ENCODE measurements at regions not wholly inside any gene's neighbourhood (a gene's known extent, or its start where the extent isn't known, plus 50 kb on each side); places are given as distances from the start of the nearest gene placed in this dataset.

DNA sequence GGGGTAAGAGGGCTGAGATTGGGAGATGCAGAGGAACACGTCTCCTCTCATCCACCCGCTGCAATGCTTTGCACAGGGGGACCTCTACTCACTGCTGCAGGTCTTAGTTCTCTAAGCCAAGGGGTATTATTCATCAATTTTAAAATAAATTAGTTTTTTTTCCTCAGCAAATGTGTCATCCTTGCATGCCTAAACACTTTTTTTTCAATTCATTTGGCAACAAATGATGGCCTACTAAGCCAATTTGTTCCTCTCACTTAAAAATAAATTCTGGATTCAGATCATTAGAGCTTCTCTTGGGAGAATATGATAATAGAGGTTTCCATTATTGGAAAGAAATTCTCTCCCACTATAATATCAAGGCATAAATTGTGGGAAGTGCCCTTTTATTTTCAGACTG is 338.3 kb downstream of the IRX1 start:
- Histone ChIP-seq H3K9me3 (ENCODE audit: control insufficient read depth, low read length) (no peaks in the 10 kb centered on the region), H3K27me3 (ENCODE audit: control insufficient read depth, insufficient read depth, low read length, poor library complexity, severe bottlenecking) (no peaks in the 10 kb centered on the region), H3K27ac (ENCODE audit: low read depth, low read length) (no peak overlapping the region), H3K36me3 (ENCODE audit: control insufficient read depth, insufficient read depth, low read length) (no peaks in the 10 kb centered on the region), H3K9ac (ENCODE audit: extremely low read depth, low read length, poor library complexity, severe bottlenecking) (no peak overlapping the region), H3K4me3 (ENCODE audit: low read length) (no peak overlapping the region), H3K4me1 (ENCODE audit: control insufficient read depth, insufficient read depth, low read length) (no peaks in the 10 kb centered on the region)
- no peaks in the 10 kb centered on the region for H3K27me3 Mint-ChIP-seq (ENCODE audit: insufficient read depth)
- H3K4me1 Mint-ChIP-seq = no peaks in the 10 kb centered on the region
- H3K36me3 Mint-ChIP-seq (ENCODE audit: low read depth) = no peaks in the 10 kb centered on the region
- H3K4me3 Mint-ChIP-seq = no peak overlapping the region
- 83% methylated on average over 2 of the region's 2 CpGs; no CpG with 5 or more reads in 1 of the 2 experiments for WGBS, 2 experiments (ENCODE audit: insufficient coverage in 1 of 2, insufficient read length in 1 of 2)
- no peak overlapping the region for H3K27ac Mint-ChIP-seq
- TF ChIP-seq, protein P1, sequence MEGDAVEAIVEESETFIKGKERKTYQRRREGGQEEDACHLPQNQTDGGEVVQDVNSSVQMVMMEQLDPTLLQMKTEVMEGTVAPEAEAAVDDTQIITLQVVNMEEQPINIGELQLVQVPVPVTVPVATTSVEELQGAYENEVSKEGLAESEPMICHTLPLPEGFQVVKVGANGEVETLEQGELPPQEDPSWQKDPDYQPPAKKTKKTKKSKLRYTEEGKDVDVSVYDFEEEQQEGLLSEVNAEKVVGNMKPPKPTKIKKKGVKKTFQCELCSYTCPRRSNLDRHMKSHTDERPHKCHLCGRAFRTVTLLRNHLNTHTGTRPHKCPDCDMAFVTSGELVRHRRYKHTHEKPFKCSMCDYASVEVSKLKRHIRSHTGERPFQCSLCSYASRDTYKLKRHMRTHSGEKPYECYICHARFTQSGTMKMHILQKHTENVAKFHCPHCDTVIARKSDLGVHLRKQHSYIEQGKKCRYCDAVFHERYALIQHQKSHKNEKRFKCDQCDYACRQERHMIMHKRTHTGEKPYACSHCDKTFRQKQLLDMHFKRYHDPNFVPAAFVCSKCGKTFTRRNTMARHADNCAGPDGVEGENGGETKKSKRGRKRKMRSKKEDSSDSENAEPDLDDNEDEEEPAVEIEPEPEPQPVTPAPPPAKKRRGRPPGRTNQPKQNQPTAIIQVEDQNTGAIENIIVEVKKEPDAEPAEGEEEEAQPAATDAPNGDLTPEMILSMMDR (conservative IDR thresholded peaks at IDR 0.05) = no peak
- DNase-seq = no peak
- peaks cover 2% of the 10 kb centered on the region for H3K9me3 Mint-ChIP-seq

DNA sequence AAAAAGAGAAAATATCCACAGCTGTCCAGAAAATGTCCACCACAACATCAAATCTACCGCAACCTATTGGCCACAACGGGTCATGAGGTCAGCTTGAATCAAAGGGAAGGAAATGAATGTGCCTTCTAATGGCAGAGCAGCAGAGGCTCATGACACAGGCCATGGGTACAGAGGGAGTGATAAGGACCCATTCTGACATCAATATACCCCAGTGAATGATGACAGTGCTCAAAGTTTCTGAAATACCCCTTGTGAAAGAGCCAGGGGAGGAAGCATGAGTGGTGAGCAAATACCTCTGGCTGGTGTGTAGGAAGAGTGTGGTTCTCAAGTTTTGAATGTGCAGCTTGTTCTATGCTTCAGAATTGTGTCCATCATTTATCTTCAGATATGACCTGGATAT is 348.2 kb downstream of the IRX1 start:
- H3K9ac ChIP-seq (ENCODE audit: extremely low read depth, low read length, poor library complexity, severe bottlenecking) = no peak overlapping the region
- 93% methylated on average over 2 of the region's 2 CpGs; no CpG with 5 or more reads in 1 of the 2 experiments for whole genome bisulfite sequencing, 2 experiments (ENCODE audit: insufficient coverage in 1 of 2, insufficient read length in 1 of 2)
- H3K27ac ChIP-seq (ENCODE audit: low read depth, low read length) = no peak overlapping the region
- H3K27me3 Mint-ChIP-seq (ENCODE audit: insufficient read depth) = no peaks in the 10 kb centered on the region
- H3K4me3 Mint-ChIP-seq = no peak overlapping the region
- H3K27me3 ChIP-seq (ENCODE audit: control insufficient read depth, insufficient read depth, low read length, poor library complexity, severe bottlenecking) = no peaks in the 10 kb centered on the region
- peaks cover 5% of the 10 kb centered on the region for H3K4me1 Mint-ChIP-seq
- H3K4me1 ChIP-seq (ENCODE audit: control insufficient read depth, insufficient read depth, low read length) = no peaks in the 10 kb centered on the region
- TF ChIP-seq, protein P1 (conservative IDR thresholded peaks at IDR 0.05) = no peak
- H3K27ac Mint-ChIP-seq = no peak overlapping the region
- H3K9me3 Mint-ChIP-seq = no peaks in the 10 kb centered on the region
- H3K36me3 ChIP-seq (ENCODE audit: control insufficient read depth, insufficient read depth, low read length) = no peaks in the 10 kb centered on the region
- no peak for DNase-seq
- no peak overlapping the region for H3K4me3 ChIP-seq (ENCODE audit: low read length)
- H3K9me3 ChIP-seq (ENCODE audit: control insufficient read depth, low read length) = no peaks in the 10 kb centered on the region
- no peaks in the 10 kb centered on the region for H3K36me3 Mint-ChIP-seq (ENCODE audit: low read depth)

DNA sequence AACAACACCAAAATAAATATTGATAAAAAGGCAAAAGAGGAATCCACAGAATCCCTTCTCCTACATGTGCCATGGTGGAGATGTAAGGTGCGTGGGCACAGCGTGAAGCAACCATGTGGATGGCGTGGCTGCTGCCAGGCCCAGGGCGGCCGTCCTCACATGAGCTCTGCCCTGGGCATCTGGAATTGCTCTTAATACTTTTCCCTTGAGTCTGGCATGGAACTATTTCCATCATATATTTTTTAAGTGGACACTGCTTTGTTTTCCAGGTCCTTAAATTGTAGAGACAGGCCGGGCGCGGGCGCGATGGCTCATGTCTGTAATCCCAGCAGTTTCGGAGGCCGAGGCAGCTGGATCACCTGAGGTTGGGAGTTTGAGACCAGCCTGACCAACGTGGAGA is 349.3 kb downstream of the IRX1 start:
- no peak for DNase-seq
- H3K27me3 Mint-ChIP-seq (ENCODE audit: insufficient read depth) = no peaks in the 10 kb centered on the region
- no peak overlapping the region for H3K4me3 ChIP-seq (ENCODE audit: low read length)
- no peaks in the 10 kb centered on the region for H3K4me1 ChIP-seq (ENCODE audit: control insufficient read depth, insufficient read depth, low read length)
- no peak overlapping the region for H3K9ac ChIP-seq (ENCODE audit: extremely low read depth, low read length, poor library complexity, severe bottlenecking)
- WGBS, 2 experiments (ENCODE audit: insufficient coverage in 1 of 2, insufficient read length in 1 of 2) = 96 to 97% methylated on average over 4 to 12 of the region's 13 CpGs
- H3K36me3 ChIP-seq (ENCODE audit: control insufficient read depth, insufficient read depth, low read length) = no peaks in the 10 kb centered on the region
- H3K9me3 ChIP-seq (ENCODE audit: control insufficient read depth, low read length) = no peaks in the 10 kb centered on the region
- H3K27me3 ChIP-seq (ENCODE audit: control insufficient read depth, insufficient read depth, low read length, poor library complexity, severe bottlenecking) = no peaks in the 10 kb centered on the region
- no peak overlapping the region for H3K4me3 Mint-ChIP-seq
- H3K27ac ChIP-seq (ENCODE audit: low read depth, low read length) = no peak overlapping the region
- TF ChIP-seq, protein P1 (conservative IDR thresholded peaks at IDR 0.05) = no peak
- H3K27ac Mint-ChIP-seq = no peak overlapping the region
- no peaks in the 10 kb centered on the region for H3K9me3 Mint-ChIP-seq
- H3K4me1 Mint-ChIP-seq = peaks cover 5% of the 10 kb centered on the region
- no peaks in the 10 kb centered on the region for H3K36me3 Mint-ChIP-seq (ENCODE audit: low read depth)

Measured in endodermal cell (in vitro differentiated cells).